Neural progenitor cell (in vitro differentiated cells): ENCODE measurements at regions not wholly inside any gene's neighbourhood (a gene's known extent, or its start where the extent isn't known, plus 50 kb on each side); places are given as distances from the start of the nearest gene placed in this dataset.

Experiments
- DNase-seq: peaks from one replicate; pipeline ENCODE4 v3.0.0-alpha.2; 2016; ENCODE audit warnings: low spot score
- H2AFZ ChIP-seq: fragments of 200-600 bp; sonication (generic); replicated peaks from 2 replicates; pipeline ENCODE4 v1.6.1; 2016; ENCODE audit warnings: antibody characterized with exemption
- H3F3A ChIP-seq: fragments of 200-600 bp; sonication (generic); 2 replicates; pipeline ENCODE4 v1.6.1; 2016; ENCODE audit warnings: antibody characterized with exemption, low read depth
- H3K27ac ChIP-seq: fragments of 200-600 bp; sonication (generic); 2 replicates; pipeline ENCODE4 v1.5.1; 2016; ENCODE audit warnings: mild to moderate bottlenecking
- H3K27me3 ChIP-seq: fragments of 200-600 bp; sonication (generic); 2 replicates; pipeline ENCODE4 v1.6.1; 2016; ENCODE audit warnings: mild to moderate bottlenecking, moderate library complexity
- H3K36me3 ChIP-seq: fragments of 200-600 bp; sonication (generic); 2 replicates; pipeline ENCODE4 v1.5.1; 2016
- H3K4me1 ChIP-seq: fragments of 200-600 bp; sonication (generic); 2 replicates; pipeline ENCODE4 v1.6.1; 2016; ENCODE audit warnings: mixed run types
- H3K4me2 ChIP-seq: fragments of 200-600 bp; sonication (generic); 2 replicates; pipeline ENCODE4 v1.6.1; 2016
- H3K4me3 ChIP-seq: fragments of 200-600 bp; sonication (generic); 2 replicates; pipeline ENCODE4 v1.5.1; 2016
- H3K79me2 ChIP-seq: fragments of 200-600 bp; sonication (generic); 2 replicates; pipeline ENCODE4 v1.6.1; 2016; ENCODE audit warnings: low read depth
- H3K9ac ChIP-seq: fragments of 200-600 bp; sonication (generic); 2 replicates; pipeline ENCODE4 v1.6.1; 2016
- H3K9me3 ChIP-seq: fragments of 200-600 bp; sonication (generic); 2 replicates; pipeline ENCODE4 v1.5.1; 2016; ENCODE audit warnings: low read depth
- H4K20me1 ChIP-seq: fragments of 200-600 bp; sonication (generic); 2 replicates; pipeline ENCODE4 v1.6.1; 2016; ENCODE audit warnings: low read depth
- H3K27ac Mint-ChIP-seq: 3 replicates; pipeline ENCODE4 v1.8.0; 2021; ENCODE audit warnings: mixed read lengths
- H3K27me3 Mint-ChIP-seq: 2 replicates; pipeline ENCODE4 v1.8.0; 2022; ENCODE audit warnings: low read depth, mild to moderate bottlenecking, inconsistent platforms, moderate library complexity, mixed read lengths; ENCODE audit not compliant: insufficient read depth
- H3K36me3 Mint-ChIP-seq: 3 replicates; pipeline ENCODE4 v1.8.0; 2021; ENCODE audit warnings: mixed read lengths
- H3K4me1 Mint-ChIP-seq: 3 replicates; pipeline ENCODE4 v1.8.0; 2021; ENCODE audit warnings: mixed read lengths
- H3K4me3 Mint-ChIP-seq: 3 replicates; pipeline ENCODE4 v1.8.0; 2021; ENCODE audit warnings: mild to moderate bottlenecking, moderate library complexity, mixed read lengths
- H3K9me3 Mint-ChIP-seq: 3 replicates; pipeline ENCODE4 v1.8.0; 2020; ENCODE audit warnings: mixed read lengths
- CTCF ChIP-seq: fragments of 200-600 bp; sonication (generic); IDR thresholded peaks from 2 replicates; pipeline ENCODE4 v1.5.1; 2017; ENCODE audit warnings: antibody characterized with exemption, mild to moderate bottlenecking
- EZH2 ChIP-seq: fragments of 200-600 bp; sonication (generic); IDR thresholded peaks from 2 replicates; pipeline ENCODE4 v1.6.1; 2017; ENCODE audit warnings: antibody characterized with exemption, mild to moderate bottlenecking, moderate library complexity
- EZH2phosphoT487 ChIP-seq: fragments of 200-600 bp; sonication (generic); IDR thresholded peaks from 2 replicates; pipeline ENCODE4 v1.6.1; 2017; ENCODE audit warnings: antibody characterized with exemption

GRCh38 chr12:95358111-95359083, 115.6 kb upstream of the METAP2 start:
- H3K27me3 ChIP-seq, result no peaks in the 10 kb centered on the region
- no peaks in the 10 kb centered on the region for H3K79me2 ChIP-seq
- H3K4me3 ChIP-seq, result no peak overlapping the region
- H3K27me3 Mint-ChIP-seq, result peaks cover 2% of the 10 kb centered on the region
- H3K4me1 ChIP-seq, result no peaks in the 10 kb centered on the region
- H3F3A ChIP-seq, result no peaks in the 10 kb centered on the region
- no peak for DNase-seq
- no peaks in the 10 kb centered on the region for H4K20me1 ChIP-seq
- TF ChIP-seq EZH2 (no peak), CTCF (no peak), EZH2phosphoT487 (no peak)
- H3K4me3 Mint-ChIP-seq, result no peak overlapping the region
- H3K4me1 Mint-ChIP-seq, result no peaks in the 10 kb centered on the region
- H3K9ac ChIP-seq, result no peak overlapping the region
- no peak overlapping the region for H3K4me2 ChIP-seq
- H3K36me3 ChIP-seq, result no peaks in the 10 kb centered on the region
- H2AFZ ChIP-seq, result peak overlapping the region; percentile 89
- H3K27ac Mint-ChIP-seq, result no peak overlapping the region
- no peaks in the 10 kb centered on the region for H3K9me3 ChIP-seq
- no peaks in the 10 kb centered on the region for H3K36me3 Mint-ChIP-seq
- no peak overlapping the region for H3K27ac ChIP-seq
- H3K9me3 Mint-ChIP-seq, result no peaks in the 10 kb centered on the region

GRCh38 chr12:95365912-95366311, 108.0 kb upstream of the METAP2 start:
- no peaks in the 10 kb centered on the region for H4K20me1 ChIP-seq
- H3K4me3 ChIP-seq, result no peak overlapping the region
- no peaks in the 10 kb centered on the region for H3K36me3 Mint-ChIP-seq
- H3K9me3 ChIP-seq, result no peaks in the 10 kb centered on the region
- no peaks in the 10 kb centered on the region for H3K9me3 Mint-ChIP-seq
- no peaks in the 10 kb centered on the region for H3K27me3 Mint-ChIP-seq
- H3K4me2 ChIP-seq, result no peak overlapping the region
- H3K27me3 ChIP-seq, result no peaks in the 10 kb centered on the region
- no peaks in the 10 kb centered on the region for H3K79me2 ChIP-seq
- no peak overlapping the region for H2AFZ ChIP-seq
- TF ChIP-seq EZH2 (no peak), CTCF (no peak), EZH2phosphoT487 (no peak)
- H3F3A ChIP-seq, result no peaks in the 10 kb centered on the region
- no peak for DNase-seq
- H3K4me1 Mint-ChIP-seq, result no peaks in the 10 kb centered on the region
- H3K4me3 Mint-ChIP-seq, result no peak overlapping the region
- no peak overlapping the region for H3K27ac Mint-ChIP-seq
- no peaks in the 10 kb centered on the region for H3K4me1 ChIP-seq
- H3K27ac ChIP-seq, result no peak overlapping the region
- H3K36me3 ChIP-seq, result no peaks in the 10 kb centered on the region
- no peak overlapping the region for H3K9ac ChIP-seq

- Histone ChIP-seq H3F3A (no peaks in the 10 kb centered on the region), H2AFZ (no peak overlapping the region), H3K79me2 (no peaks in the 10 kb centered on the region), H3K4me3 (no peak overlapping the region), H3K9me3 (no peaks in the 10 kb centered on the region), H3K4me1 (no peaks in the 10 kb centered on the region), H3K27ac (no peak overlapping the region), H3K27me3 (no peaks in the 10 kb centered on the region), H3K36me3 (no peaks in the 10 kb centered on the region), H3K9ac (no peak overlapping the region), H4K20me1 (no peaks in the 10 kb centered on the region), H3K4me2 (no peak overlapping the region)
- Mint-ChIP-seq H3K27ac (no peak overlapping the region), H3K4me1 (no peaks in the 10 kb centered on the region), H3K36me3 (no peaks in the 10 kb centered on the region), H3K27me3 (no peaks in the 10 kb centered on the region), H3K9me3 (no peaks in the 10 kb centered on the region), H3K4me3 (no peak overlapping the region)
- no peak for TF ChIP-seq CTCF
- no peak for TF ChIP-seq EZH2phosphoT487
- no peak for TF ChIP-seq EZH2
- DNase-seq, result no peak
These were observed 105.0 kb upstream of the METAP2 start for GRCh38 chr12:95368931-95369330.
